Activated CD4-positive, CD25-positive, alpha-beta regulatory T cell treated with anti-CD3 and anti-CD28 coated beads, Interleukin-2, amount 50 U/mL, for 24 hours (primary cell): ENCODE measurements at regions not wholly inside any gene's neighbourhood (a gene's known extent, or its start where the extent isn't known, plus 50 kb on each side); places are given as distances from the start of the nearest gene placed in this dataset.

Source experiments
- ATAC-seq, 2 donors: fragments of 150-1000 bp; cut with Tn5 transposase; one replicate each; pipeline ENCODE4 v1.10.0; 2021; ENCODE audit warnings: mild to moderate bottlenecking in 1 of 2, moderate library complexity in 1 of 2

DNA sequence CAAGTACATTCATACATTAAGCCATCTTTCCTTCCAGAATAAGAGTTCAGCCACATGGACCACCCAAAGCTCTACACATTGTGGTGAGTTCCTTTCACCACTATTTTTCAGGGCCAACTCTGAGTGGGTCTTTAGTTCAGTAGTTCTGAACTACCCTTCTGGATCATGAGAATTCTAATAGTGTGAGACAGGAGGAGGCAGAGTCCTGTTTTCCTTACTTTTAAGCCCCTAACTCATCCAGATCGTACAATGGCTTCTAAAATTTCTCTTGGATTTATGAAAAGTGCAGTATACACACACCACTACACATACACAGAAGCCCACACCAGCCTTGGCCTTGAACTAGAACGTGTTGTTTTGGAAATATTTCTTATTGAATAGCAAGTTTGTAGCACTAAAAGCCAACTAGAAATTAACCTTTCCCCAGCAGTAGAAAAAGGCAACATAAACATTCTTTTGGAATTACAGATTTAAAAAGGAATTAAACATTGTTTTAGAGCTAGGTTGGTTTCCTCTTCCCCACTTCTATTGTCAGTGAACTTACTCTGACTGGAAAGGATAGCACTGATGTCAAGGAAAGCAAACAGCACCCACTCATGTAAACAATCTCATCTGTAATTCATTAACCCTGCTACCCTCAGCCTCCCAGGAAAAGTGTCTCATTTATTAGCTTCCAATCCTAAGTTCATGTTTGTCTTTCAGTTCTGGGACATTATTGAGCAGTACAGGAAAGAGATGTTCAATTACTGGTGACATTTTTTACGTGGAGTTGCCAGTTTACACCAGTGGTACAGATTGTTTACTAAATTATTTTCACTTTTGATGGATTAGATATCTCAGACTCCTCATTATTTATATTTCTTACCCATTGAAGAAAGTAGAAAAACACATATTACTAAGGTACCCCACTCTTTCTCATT is 95.7 kb upstream of the AGTR1 start:
- ATAC-seq, result no peak

DNA sequence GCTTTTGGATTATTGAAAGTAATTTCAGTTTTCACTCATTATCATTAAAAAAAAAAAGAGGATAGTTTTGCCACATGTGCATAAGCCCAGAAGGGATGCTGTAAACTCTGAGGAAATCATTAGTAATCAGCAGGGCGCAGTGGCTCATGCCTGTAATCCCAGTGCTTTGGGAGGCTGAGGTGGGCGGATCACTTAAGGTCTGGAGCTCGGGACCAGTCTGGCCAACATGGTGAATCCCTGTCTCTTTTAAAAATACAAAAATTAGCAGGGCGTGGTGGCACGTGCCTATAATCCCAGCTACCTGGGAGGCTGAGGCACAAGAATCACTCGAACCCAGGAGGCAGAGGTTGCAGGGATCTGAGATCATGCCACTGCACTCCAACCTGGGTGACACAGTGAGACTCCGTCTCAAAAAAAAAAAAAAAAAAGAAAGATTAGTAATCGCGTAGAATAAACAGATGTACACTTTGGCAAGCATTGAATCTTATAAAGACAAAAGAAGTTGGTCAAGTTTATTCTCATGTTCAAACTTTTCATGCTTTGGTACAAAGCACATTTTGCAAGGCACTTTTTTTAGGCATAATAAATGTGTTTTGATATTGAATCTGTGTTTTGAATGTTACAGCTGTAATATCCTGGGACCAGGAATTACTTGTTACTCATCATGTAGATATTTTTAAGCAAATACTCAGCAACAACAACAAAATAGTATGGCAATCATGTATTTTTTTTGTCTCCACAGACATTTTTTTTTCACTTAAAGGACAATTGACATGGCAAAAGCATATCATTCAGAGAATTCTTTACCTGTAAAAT is 93.2 kb upstream of the AGTR1 start:
- no peak for ATAC-seq

DNA sequence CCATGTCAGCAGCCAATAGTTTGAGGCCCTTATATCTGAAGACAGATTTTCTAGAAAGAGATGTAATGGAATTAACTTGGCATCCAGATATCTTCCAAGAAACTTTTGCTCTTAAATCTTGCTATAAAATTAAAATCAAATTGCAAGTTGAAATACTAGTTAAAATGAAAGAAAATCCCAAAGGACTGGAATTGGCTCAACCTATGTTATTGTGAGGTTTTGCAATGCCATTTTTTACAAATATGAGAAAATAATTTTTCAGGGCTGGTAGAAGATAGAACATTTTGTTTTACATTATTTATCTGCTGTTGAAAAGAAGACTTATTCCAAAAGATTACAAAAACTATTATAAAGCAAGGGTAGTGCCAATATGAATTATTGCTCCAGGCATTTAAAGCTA is 92.2 kb upstream of the AGTR1 start:
- ATAC-seq, result no peak

DNA sequence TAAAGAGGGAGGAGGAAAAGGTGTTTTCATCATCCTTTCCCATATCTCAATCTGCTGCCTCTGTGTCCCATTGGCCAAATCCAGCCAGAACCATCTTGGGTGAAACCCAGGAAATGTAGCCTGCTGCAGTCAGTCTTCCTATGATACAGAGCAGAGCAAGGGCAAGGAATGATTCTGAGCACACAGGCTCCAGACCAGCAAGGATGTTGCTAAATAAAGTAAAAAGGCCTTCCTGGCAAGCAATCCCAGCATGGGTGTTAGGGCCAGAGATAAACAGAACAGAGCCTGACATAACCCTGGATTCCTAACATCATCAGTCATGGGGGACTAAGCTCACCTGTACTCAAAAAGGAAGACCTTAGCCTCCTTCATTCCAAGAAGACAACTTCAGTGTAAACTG is 90.7 kb upstream of the AGTR1 start:
- ATAC-seq, result no peak

DNA sequence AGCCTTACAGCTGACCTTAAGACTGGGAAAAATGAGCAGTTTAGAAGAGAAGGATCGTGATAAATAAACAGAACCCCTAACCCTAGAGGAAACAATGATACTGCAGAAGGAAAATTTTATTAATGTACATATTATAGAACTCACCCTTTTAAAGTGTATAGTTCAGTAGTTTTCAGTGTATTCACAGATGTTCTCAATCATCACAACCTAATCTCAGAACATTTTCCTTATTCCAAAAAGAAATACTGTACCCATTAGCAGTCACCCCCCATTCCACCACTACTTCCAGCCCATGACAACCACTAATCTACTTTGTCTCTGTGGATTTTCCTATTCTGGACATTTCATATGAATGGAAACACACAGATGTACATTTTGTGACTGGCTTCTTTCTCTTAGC is 90.2 kb upstream of the AGTR1 start:
- no peak for ATAC-seq

DNA sequence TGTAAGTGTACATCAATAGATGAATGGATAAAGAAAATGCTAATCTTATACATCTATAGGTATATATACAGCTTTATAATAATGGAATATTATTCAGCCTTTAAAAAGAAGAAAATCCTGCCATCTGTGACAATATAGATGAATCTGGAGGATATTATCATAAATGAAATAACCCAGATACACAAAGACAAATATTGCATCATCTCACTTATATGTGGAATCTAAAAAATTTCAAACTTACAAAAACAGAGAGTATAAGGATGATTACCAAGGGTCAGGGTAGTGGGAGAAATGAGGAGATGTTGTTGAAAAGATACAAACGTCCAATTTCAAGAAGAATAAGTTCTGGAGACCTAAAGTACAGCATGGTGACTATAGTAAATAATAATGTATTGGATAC is 85.4 kb upstream of the AGTR1 start:
- no peak for ATAC-seq

DNA sequence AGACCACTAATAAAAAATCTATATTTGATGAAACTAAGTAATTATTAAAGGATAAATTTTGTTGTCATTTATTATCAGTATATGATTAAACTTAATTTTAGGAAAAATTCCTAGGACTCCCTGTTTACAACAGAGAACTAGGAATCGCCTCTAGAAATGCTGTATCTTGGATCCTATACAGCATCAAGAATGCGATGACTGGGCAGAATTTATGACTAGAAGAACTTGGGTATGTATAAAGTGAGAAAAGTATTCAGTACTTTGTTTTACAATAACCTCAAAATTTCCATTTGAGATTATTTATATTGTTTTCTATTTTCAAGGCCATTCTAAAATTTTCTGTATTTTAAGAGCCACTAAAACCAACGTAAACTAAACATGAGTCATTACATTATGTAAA is 82.3 kb upstream of the AGTR1 start:
- ATAC-seq, result no peak

DNA sequence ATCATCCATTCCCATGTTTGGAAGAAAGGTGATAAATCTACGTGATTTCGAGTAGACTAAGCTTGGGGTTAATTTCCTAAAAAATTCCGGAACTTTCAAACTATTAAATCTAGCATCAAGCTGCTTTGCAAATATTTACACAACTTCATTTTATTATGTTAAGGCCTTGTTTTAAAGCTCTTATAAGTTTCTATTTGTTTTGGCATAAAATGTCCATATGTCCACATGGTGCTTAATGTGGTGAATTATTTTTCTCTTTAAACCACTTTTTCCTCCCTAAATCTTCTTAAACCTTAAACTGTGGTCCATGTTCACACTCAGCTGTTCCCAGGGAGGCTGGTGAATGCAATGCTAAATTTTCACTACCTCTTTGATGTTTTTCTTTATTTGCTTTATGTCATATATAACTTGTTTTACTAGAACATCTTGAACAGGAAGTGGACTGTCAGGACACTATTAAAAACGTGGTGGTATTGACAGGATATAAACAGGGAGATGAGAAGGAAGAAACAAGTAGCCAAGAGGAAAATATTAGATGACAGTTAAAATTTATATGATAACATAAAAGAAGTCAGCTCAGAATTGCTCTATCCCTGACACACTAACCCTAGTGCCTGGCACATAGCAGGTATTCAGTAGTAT is 72.5 kb upstream of the AGTR1 start:
- ATAC-seq, result no peak

DNA sequence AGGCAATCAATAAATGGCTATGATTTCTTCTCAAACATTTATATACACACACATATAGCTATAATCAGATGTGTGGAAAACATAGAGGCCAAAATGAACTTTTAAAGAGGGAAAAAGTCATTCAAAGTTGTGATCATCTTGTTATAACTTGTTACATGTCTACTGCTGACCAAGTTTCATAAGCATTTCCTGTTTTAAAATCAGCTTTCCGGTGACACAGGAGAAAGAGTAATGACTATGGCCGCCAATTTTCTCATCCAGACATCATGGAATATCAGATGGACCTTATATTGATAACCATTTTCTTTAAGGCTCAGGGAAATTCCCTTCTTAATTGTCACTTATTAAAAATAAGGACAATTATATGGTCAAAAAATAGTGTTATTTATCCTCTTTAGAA is 71.7 kb upstream of the AGTR1 start:
- no peak for ATAC-seq

DNA sequence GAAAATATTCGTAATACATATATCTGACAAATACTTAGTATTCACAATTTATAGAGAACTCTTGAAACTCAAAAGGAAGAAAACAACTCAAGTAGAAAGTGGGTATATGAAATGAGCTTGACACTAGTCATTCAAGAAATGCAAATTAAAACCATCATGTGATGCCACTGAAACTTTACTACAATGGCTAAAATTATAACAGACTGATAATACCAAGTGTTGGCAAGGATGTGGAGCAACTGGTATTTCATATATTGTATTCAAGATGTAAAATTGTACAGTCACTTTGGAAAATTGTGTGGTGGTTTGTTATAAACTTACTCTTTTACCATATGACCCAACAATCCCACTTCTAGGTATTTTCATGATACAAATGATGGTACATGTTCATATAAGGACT is 68.7 kb upstream of the AGTR1 start:
- ATAC-seq, result no peak

DNA sequence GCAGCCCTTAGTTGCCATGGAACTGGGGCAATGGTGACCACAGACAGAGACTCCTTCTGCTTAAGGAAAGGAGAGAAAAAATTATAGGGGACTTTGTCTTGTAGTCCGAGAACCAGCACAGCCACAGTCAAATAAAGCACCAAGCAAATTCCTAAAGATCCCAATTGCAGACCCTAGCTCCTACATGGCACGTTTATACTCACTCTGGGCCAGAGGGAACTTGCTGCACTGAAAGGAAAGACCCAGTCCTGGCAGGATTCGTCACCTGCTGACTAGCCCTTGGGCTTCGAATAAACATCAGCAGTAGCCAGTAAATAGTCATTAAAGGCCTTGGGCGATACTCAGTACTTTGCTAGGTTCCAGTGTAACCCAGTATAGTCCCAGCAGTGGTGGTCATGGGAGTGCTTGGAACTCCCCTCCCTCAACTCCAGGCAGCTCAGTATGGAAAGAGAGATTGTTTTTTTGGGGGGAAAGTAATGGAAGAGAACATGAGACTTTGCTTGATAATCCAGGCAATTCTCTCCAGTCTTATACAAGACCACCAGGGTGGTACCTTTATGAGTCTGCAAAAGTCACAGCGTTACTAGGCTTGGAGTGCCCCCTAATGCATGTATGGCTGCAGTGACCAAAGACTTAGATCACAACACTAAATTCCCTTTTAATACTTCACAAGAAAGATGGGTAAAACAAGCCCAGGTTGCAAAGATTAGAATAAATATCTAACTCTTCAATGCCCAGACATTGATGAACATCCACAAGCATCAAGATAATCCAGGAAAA is 66.4 kb upstream of the AGTR1 start:
- ATAC-seq, result no peak

DNA sequence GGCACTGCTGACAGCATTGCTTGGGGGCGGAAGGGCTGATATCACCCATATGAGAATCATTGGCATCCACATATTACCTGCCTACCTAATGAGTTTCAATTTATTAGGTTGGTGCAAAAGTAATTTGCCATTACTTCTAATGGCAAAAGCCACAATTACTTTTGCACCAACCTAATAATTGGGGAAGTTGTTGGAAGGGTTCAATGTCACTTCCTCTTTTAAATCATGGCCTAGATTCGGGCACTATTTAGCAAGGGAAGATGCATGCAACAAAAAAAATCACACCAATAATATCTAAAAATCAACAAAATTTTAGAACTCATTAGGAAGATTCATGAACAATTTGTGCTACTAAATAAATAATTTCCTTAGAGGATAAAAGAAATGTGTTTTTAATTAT is 56.0 kb upstream of the AGTR1 start:
- no peak for ATAC-seq

DNA sequence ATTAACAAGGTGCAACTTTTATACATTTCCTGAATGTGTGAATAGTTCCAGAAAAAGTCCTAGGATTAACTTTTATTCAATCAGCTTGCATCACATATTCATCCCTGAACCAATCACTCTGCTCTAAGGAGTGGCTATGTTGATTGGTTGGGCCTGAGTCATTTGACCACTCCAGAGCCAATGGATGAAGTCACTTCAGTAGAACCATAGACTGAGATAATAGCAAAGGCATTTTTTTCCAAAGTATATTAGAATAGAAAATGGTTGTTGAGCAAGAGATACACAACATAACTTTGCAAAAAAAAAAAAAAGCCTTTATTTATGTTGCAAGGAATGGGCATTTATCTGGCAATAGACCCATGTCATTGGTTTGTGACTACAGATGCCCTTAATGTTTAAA is 55.5 kb upstream of the AGTR1 start:
- no peak for ATAC-seq

DNA sequence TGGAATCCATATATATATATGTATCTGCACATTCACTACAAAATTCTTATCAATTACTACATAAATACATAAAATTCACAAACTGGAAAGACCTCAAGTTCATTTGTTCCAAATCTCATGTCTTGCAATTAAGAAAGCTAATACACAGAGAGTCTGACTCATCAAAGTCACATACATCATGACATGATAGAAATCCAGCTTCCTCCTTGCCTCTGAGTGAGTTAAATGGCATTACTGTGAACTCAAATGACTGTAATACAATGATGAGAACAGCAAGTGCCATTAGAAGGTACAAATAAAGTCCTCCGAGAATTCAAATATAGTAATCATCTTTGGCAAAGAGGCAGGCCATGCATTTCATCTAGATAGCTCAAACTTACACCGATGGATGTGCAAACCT is 55.1 kb upstream of the AGTR1 start:
- no peak for ATAC-seq

DNA sequence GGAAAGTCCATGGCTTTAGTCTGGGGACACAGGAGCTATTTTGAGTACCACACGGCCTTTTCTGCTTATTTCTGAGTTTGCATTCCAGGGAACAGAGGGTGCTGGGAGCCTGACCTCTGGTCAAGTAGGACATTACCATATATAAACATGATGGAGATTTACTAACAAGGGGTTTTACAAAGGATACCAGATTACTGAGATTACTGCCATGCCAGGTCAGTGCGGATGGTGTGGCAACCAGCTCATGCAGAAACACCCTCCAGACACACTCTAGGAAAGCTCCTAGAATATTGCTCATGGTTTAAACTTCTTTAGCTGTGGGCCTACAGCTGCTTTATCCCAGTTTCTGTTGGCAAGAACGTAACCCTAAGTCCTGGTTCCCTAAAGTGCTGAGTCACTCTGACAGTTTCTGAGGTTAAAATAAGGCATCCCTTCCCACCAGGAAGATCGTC is 54.3 kb upstream of the AGTR1 start:
- no peak for ATAC-seq

DNA sequence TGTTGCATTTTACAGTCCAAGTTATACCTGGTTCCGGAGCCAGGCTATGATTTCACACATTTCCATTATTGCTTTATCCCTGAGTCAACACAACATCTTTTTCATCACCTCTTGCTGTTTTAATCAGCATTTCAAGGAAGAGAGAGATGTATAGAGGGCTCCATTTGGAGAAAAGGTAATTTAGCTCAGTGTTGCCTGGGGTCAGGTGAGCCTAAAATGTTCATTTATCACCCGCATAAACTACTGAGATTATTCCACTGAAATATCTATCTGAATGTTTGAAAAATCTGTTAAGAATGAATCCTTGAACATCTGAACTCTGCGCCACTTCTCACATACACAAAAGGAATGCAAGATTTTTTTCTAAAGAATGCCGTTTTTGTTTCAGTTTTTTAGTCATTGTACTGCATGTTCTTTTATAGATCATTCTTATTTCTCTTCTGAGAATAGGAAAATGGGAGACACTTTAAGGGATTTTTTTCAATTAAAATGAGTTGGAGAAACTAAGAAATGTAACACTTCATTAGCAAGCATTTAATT is 51.5 kb upstream of the AGTR1 start:
- ATAC-seq, result no peak
